Mammary epithelial cell (primary cell): ENCODE measurements at regions not wholly inside any gene's neighbourhood (a gene's known extent, or its start where the extent isn't known, plus 50 kb on each side); places are given as distances from the start of the nearest gene placed in this dataset.

ENCODE experiments used
- CTCF ChIP-seq, 2 donors: IDR thresholded peaks in 1 of 2; conservative IDR thresholded peaks in 1 of 2; 2 replicates each; pipeline ENCODE4 v1.5.1; 2011 to 2012; ENCODE audit warnings: inconsistent platforms in 2 of 2, low read length in 2 of 2, mild to moderate bottlenecking in 2 of 2, control low read depth in 1 of 2, low read depth in 1 of 2; ENCODE audit not compliant: insufficient read depth in 1 of 2; ENCODE audit errors: extremely low read depth in 1 of 2
- EZH2 ChIP-seq: IDR thresholded peaks from 2 replicates; pipeline ENCODE4 v1.6.1; 2012; ENCODE audit warnings: low read length, inconsistent platforms, borderline replicate concordance

GRCh38 chr6:128599036-128599435 is 78.6 kb upstream of the PTPRK start:
- no peak for TF ChIP-seq CTCF (conservative IDR thresholded peaks at IDR 0.05 in 1 of 2, IDR thresholded peaks at IDR 0.05 in 1 of 2; ENCODE audit: extremely low read depth in 1 of 2, insufficient read depth in 1 of 2, low read depth in 1 of 2, low read length in 2 of 2)
- no peak for TF ChIP-seq EZH2
